Thoracic aorta (tissue), 2 donors: ENCODE measurements at regions not wholly inside any gene's neighbourhood (a gene's known extent, or its start where the extent isn't known, plus 50 kb on each side); places are given as distances from the start of the nearest gene placed in this dataset.

Experiments used
- ATAC-seq: fragments of 150-250 bp; one replicate; pipeline ENCODE4 v1.8.0; 2017; ENCODE audit warnings: low read depth; ENCODE audit not compliant: insufficient number of reproducible peaks, low FRiP score
- DNase-seq: peaks from one replicate; pipeline ENCODE4 v3.0.0-alpha.2; 2020; ENCODE audit warnings: low spot score
- H3K27ac ChIP-seq, 2 donors: fragments of 200-600 bp; sonication (generic); 1 replicate in 1 of 2; 2 replicates in 1 of 2; pipeline ENCODE4 v1.5.1; 2016; ENCODE audit warnings: mild to moderate bottlenecking in 2 of 2, moderate library complexity in 2 of 2
- H3K27me3 ChIP-seq: fragments of 200-600 bp; sonication (generic); replicated peaks from 2 replicates; pipeline ENCODE4 v1.6.0; 2016; ENCODE audit warnings: mild to moderate bottlenecking; ENCODE audit not compliant: insufficient read depth
- H3K36me3 ChIP-seq: fragments of 200-600 bp; sonication (generic); one replicate; pipeline ENCODE4 v1.5.1; 2016
- H3K4me1 ChIP-seq, 2 donors: fragments of 200-600 bp; sonication (generic); 1 replicate in 1 of 2; 2 replicates in 1 of 2; pipeline versions ENCODE4 v1.5.1 to v1.6.0; 2016; ENCODE audit warnings: low read depth in 2 of 2, mild to moderate bottlenecking in 1 of 2; ENCODE audit not compliant: control insufficient read depth in 1 of 2
- H3K4me3 ChIP-seq: fragments of 200-600 bp; sonication (generic); 2 replicates; pipeline ENCODE4 v1.5.1; 2016; ENCODE audit warnings: mild to moderate bottlenecking
- H3K9me3 ChIP-seq: fragments of 200-600 bp; sonication (generic); 2 replicates; pipeline ENCODE4 v1.5.1; 2016
- CTCF ChIP-seq: fragments of 200-600 bp; sonication (generic); IDR thresholded peaks from one replicate; pipeline ENCODE4 v1.5.1; 2019; ENCODE audit warnings: antibody characterized with exemption

DNA sequence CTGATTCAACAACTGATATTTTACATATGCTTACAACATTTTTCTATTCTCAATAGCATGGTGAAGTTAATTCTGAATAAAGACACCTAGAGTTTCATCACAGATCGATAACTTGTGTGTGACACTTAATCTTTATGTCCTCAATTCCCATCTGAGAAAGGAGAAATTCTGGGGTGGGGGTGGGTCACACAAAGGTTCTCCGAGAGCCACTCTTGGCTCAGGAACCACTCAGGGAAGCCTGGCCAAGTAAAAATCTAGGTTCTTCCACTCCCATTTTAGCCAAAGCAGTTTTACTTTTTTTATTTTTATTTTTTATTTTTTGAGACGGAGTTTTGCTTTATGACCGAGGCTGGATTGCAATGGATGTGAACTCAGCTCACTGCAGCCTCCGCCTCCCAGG, 111.0 kb upstream of the TBL1XR1 start:
- ATAC-seq, result no peak

GRCh38 chr3:177308911-177309310, 111.6 kb upstream of the TBL1XR1 start:
- Histone ChIP-seq H3K9me3 (peaks cover 6% of the 10 kb centered on the region), H3K4me3 (no peak overlapping the region), H3K27me3 (no peaks in the 10 kb centered on the region), H3K36me3 (no peaks in the 10 kb centered on the region), H3K27ac (no peak overlapping the region), H3K4me1 (no peaks in the 10 kb centered on the region)
- no peak for TF ChIP-seq CTCF
- DNase-seq (no peak), ATAC-seq (no peak)

More for the DNA sequence above, 111.0 kb upstream of the TBL1XR1 start:
- Histone ChIP-seq H3K36me3 (no peaks in the 10 kb centered on the region), H3K4me3 (no peak overlapping the region), H3K27ac (no peak overlapping the region), H3K4me1 (no peaks in the 10 kb centered on the region), H3K27me3 (no peaks in the 10 kb centered on the region), H3K9me3 (peaks cover 6% of the 10 kb centered on the region)
- no peak for TF ChIP-seq CTCF
- DNase-seq, result no peak

GRCh38 chr3:177312491-177312890, 115.2 kb upstream of the TBL1XR1 start:
- no peak for ATAC-seq
- TF ChIP-seq CTCF, result no peak
- no peak overlapping the region for H3K4me3 ChIP-seq

DNA sequence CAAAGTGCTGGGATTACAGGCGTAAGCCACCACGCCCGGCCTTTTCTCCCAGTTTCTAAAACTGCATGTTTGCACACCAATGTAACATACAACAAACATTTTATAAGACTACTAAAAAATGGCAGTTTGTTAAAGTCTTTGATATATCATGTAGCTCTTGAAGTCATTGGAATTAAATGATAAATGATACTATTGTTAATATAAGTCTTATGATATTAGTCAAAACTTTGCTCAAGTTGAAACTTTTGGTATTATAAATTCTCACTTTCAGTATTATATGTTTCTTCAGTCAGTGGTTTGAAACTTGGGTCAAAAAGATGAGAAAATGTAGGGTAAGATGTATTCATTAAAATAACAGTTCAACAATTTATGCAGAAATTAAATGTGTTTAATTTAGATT, 117.6 kb upstream of the TBL1XR1 start:
- no peak for DNase-seq
- Histone ChIP-seq H3K4me3 (no peak overlapping the region), H3K36me3 (no peaks in the 10 kb centered on the region), H3K9me3 (peaks cover 6% of the 10 kb centered on the region), H3K4me1 (no peaks in the 10 kb centered on the region), H3K27ac (no peak overlapping the region), H3K27me3 (no peaks in the 10 kb centered on the region)
- TF ChIP-seq CTCF, result no peak
- ATAC-seq, result no peak

More at GRCh38 chr3:177312491-177312890, 115.2 kb upstream of the TBL1XR1 start:
- Histone ChIP-seq H3K4me1 (no peaks in the 10 kb centered on the region), H3K36me3 (no peaks in the 10 kb centered on the region), H3K27me3 (no peaks in the 10 kb centered on the region), H3K9me3 (peaks cover 6% of the 10 kb centered on the region), H3K27ac (no peak overlapping the region)
- no peak for DNase-seq

GRCh38 chr3:177317247-177317646, 120.0 kb upstream of the TBL1XR1 start:
- no peak overlapping the region for H3K27ac ChIP-seq
- DNase-seq (no peak), ATAC-seq (no peak)
- TF ChIP-seq CTCF, result no peak
- no peak overlapping the region for H3K4me3 ChIP-seq
- H3K9me3 ChIP-seq, result no peaks in the 10 kb centered on the region
- H3K4me1 ChIP-seq, result peaks cover 10 to 19% of the 10 kb centered on the region in 2 donors
- H3K36me3 ChIP-seq, result no peaks in the 10 kb centered on the region
- no peaks in the 10 kb centered on the region for H3K27me3 ChIP-seq
